ENCODE measurements at regions not wholly inside any gene's neighbourhood (a gene's known extent, or its start where the extent isn't known, plus 50 kb on each side); places are given as distances from the start of the nearest gene placed in this dataset.

- Histone ChIP-seq H3K27me3 (ENCODE audit: insufficient read depth) (no peaks in the 10 kb centered on the region), H2AFZ (no peak overlapping the region), H3F3A (replicated peaks; ENCODE audit: low read depth) (no peaks in the 10 kb centered on the region), H3K79me2 (replicated peaks; ENCODE audit: insufficient read depth) (no peaks in the 10 kb centered on the region), H3K9me2 (ENCODE audit: insufficient read depth) (peaks cover 4% of the 10 kb centered on the region), H4K20me1 (replicated peaks; ENCODE audit: insufficient read depth) (no peaks in the 10 kb centered on the region), H3K4me3 (no peak overlapping the region), H3K4me2 (no peak overlapping the region), H3K4me1 (ENCODE audit: insufficient read depth) (no peaks in the 10 kb centered on the region), H3K36me3 (ENCODE audit: insufficient read depth) (no peaks in the 10 kb centered on the region), H3K27ac (ENCODE audit: low read depth) (no peak overlapping the region)
- no peak overlapping the region; the same call in 1 of the 2 replicates for H3K27ac Mint-ChIP-seq
- TF ChIP-seq EZH2 (IDR thresholded peaks at IDR 0.05; ENCODE audit: low read depth, unreplicated experiment) (no peak), ZNF331 (CRISPR knock-in tag; IDR thresholded peaks at IDR 0.05; ENCODE audit: low read depth) (no peak), ZNF114 (CRISPR knock-in tag; IDR thresholded peaks at IDR 0.05) (no peak), CREB1 (CRISPR knock-in tag; IDR thresholded peaks at IDR 0.05; ENCODE audit: low read depth) (no peak), NANOG (IDR thresholded peaks at IDR 0.05; ENCODE audit: borderline replicate concordance) (no peak), ZNF462 (CRISPR knock-in tag; IDR thresholded peaks at IDR 0.05) (no peak), POLR2AphosphoS5 (IDR thresholded peaks at IDR 0.05; ENCODE audit: low read depth) (no peak), JUNB (IDR thresholded peaks at IDR 0.05; ENCODE audit: unreplicated experiment) (no peak), REST (IDR thresholded peaks at IDR 0.05; ENCODE audit: unreplicated experiment) (no peak), STAT1 (IDR thresholded peaks at IDR 0.05; ENCODE audit: unreplicated experiment) (no peak), EZH2phosphoT487 (IDR thresholded peaks at IDR 0.05; ENCODE audit: unreplicated experiment) (no peak), ETS1 (IDR thresholded peaks at IDR 0.05) (no peak)
- TF ChIP-seq, protein P1, sequence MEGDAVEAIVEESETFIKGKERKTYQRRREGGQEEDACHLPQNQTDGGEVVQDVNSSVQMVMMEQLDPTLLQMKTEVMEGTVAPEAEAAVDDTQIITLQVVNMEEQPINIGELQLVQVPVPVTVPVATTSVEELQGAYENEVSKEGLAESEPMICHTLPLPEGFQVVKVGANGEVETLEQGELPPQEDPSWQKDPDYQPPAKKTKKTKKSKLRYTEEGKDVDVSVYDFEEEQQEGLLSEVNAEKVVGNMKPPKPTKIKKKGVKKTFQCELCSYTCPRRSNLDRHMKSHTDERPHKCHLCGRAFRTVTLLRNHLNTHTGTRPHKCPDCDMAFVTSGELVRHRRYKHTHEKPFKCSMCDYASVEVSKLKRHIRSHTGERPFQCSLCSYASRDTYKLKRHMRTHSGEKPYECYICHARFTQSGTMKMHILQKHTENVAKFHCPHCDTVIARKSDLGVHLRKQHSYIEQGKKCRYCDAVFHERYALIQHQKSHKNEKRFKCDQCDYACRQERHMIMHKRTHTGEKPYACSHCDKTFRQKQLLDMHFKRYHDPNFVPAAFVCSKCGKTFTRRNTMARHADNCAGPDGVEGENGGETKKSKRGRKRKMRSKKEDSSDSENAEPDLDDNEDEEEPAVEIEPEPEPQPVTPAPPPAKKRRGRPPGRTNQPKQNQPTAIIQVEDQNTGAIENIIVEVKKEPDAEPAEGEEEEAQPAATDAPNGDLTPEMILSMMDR (conservative IDR thresholded peaks at IDR 0.05; ENCODE audit: low read depth in 2 of 2), result no peak
- no peaks in the 10 kb centered on the region for H3K27me3 Mint-ChIP-seq (ENCODE audit: insufficient read depth, low read depth, poor library complexity)
- ATAC-seq (no peak), DNase-seq (ENCODE audit: low spot score) (no peak)
- H3K4me1 Mint-ChIP-seq, result peaks cover 7% of the 10 kb centered on the region
- no peaks in the 10 kb centered on the region for H3K36me3 Mint-ChIP-seq (ENCODE audit: low read depth)
- H3K4me3 Mint-ChIP-seq, result no peak overlapping the region
- H3K9me3 Mint-ChIP-seq, result peaks cover 8% of the 10 kb centered on the region; the same call in 2 of the 3 replicates
These were observed 487.1 kb upstream of the ANO3 start for GRCh38 chr11:25844811-25845210.

Measured in GM23338 (cell line).